PC-3 (cell line): ENCODE measurements at regions not wholly inside any gene's neighbourhood (a gene's known extent, or its start where the extent isn't known, plus 50 kb on each side); places are given as distances from the start of the nearest gene placed in this dataset.

Source experiments
- EZH2 ChIP-seq: fragments of 300-600 bp; sonication (generic); IDR thresholded peaks from one replicate; pipeline ENCODE4 v1.6.1; 2017; ENCODE audit warnings: antibody characterized with exemption, mild to moderate bottlenecking, low read length; ENCODE audit not compliant: unreplicated experiment
- EZH2phosphoT487 ChIP-seq: fragments of 300-600 bp; sonication (generic); IDR thresholded peaks from 2 replicates; pipeline ENCODE4 v1.6.1; 2018; ENCODE audit warnings: mild to moderate bottlenecking, antibody characterized with exemption, low read length, borderline replicate concordance
- TF ChIP-seq, protein P1 (sequence below): fragments of 300-600 bp; sonication (generic); conservative IDR thresholded peaks from 2 replicates; pipeline ENCODE4 v1.5.1; 2017; ENCODE audit warnings: antibody characterized with exemption, low read depth, mild to moderate bottlenecking, low read length

DNA sequence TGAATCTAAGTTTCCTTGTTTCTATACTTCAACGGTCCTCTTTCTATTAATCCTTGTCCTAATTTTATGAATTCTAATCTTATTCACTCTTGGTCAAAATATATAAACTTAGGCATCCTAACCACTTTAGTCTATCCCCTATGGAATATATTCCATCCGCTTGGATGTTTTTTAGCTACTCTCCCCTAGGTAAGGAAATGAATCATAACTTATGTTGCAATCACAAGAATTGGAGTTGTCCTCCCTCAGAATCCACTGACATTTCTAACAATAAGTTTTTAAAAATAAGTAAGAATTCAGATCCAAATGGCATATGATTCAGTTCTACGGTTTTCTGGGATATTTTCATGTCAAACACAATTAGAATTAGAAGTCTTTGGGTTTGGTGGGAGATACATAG is 1081.6 kb downstream of the SORCS1 start:
- TF ChIP-seq, protein P1, sequence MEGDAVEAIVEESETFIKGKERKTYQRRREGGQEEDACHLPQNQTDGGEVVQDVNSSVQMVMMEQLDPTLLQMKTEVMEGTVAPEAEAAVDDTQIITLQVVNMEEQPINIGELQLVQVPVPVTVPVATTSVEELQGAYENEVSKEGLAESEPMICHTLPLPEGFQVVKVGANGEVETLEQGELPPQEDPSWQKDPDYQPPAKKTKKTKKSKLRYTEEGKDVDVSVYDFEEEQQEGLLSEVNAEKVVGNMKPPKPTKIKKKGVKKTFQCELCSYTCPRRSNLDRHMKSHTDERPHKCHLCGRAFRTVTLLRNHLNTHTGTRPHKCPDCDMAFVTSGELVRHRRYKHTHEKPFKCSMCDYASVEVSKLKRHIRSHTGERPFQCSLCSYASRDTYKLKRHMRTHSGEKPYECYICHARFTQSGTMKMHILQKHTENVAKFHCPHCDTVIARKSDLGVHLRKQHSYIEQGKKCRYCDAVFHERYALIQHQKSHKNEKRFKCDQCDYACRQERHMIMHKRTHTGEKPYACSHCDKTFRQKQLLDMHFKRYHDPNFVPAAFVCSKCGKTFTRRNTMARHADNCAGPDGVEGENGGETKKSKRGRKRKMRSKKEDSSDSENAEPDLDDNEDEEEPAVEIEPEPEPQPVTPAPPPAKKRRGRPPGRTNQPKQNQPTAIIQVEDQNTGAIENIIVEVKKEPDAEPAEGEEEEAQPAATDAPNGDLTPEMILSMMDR = no peak
- TF ChIP-seq EZH2 (no peak), EZH2phosphoT487 (no peak)
